ENCODE measurements at regions not wholly inside any gene's neighbourhood (a gene's known extent, or its start where the extent isn't known, plus 50 kb on each side); places are given as distances from the start of the nearest gene placed in this dataset.

GRCh38 chr3:147925272-147925671, 516.1 kb downstream of the ZIC1 start:
- TF ChIP-seq POLR2A (IDR thresholded peaks at IDR 0.05), result no peak
- no peak for TF ChIP-seq CTCF (IDR thresholded peaks at IDR 0.05)
- TF ChIP-seq EP300 (IDR thresholded peaks at IDR 0.05), result no peak
- TF ChIP-seq POLR2AphosphoS5 (IDR thresholded peaks at IDR 0.05), result no peak
